ENCODE measurements at regions not wholly inside any gene's neighbourhood (a gene's known extent, or its start where the extent isn't known, plus 50 kb on each side); places are given as distances from the start of the nearest gene placed in this dataset.
A peak's percentile ranks its signal among the peaks of the same experiment; 100 is the strongest.

GRCh38 chr5:107765805-107766063 lies 95.0 kb upstream of the EFNA5 start:
- intact Hi-C loops (cut with DNase I; ENCODE audit: low total_unique reads) (no loop called here), in situ Hi-C loops (cut with MboI; ENCODE audit: low pct_ligation_motif_present in 1 of 4, low pct_unique_long_range_greater_than_20kb in 1 of 4, low sequenced_read_pairs in 3 of 4) (no loop called here)
- TF ChIP-seq POLR2A (IDR thresholded peaks at IDR 0.05) (no peak), EP300 (IDR thresholded peaks at IDR 0.05; ENCODE audit: low read depth) (no peak), POLR2AphosphoS5 (IDR thresholded peaks at IDR 0.05) (no peak), CTCF (IDR thresholded peaks at IDR 0.05) (no peak)
- DNase-seq, result no peak
- 40 to 46% methylated on average over 2 to 3 of the region's 3 CpGs for WGBS, 2 donors (ENCODE audit: low coverage in 1 of 2)
- Histone ChIP-seq H3K27ac (peak overlapping the region in 3 of 4 donors; percentile 54 to 62 (median 61)), H3K9me3 (no peaks in the 10 kb centered on the region), H3K27me3 (no peaks in the 10 kb centered on the region), H3K4me3 (no peak overlapping the region), H3K4me1 (peaks cover 0 to 24% (median 6%) of the 10 kb centered on the region in 4 donors), H3K36me3 (no peaks in the 10 kb centered on the region)

GRCh38 chr5:107764976-107765804 lies 94.5 kb upstream of the EFNA5 start:
- H3K4me1 ChIP-seq, result peaks cover 0 to 24% (median 6%) of the 10 kb centered on the region in 4 donors
- intact Hi-C loops (cut with DNase I; ENCODE audit: low total_unique reads) (no loop called here), in situ Hi-C loops (cut with MboI; ENCODE audit: low pct_ligation_motif_present in 1 of 4, low pct_unique_long_range_greater_than_20kb in 1 of 4, low sequenced_read_pairs in 3 of 4) (no loop called here)
- DNase-seq, result no peak
- H3K4me3 ChIP-seq, result no peak overlapping the region
- no peaks in the 10 kb centered on the region for H3K36me3 ChIP-seq
- H3K9me3 ChIP-seq, result no peaks in the 10 kb centered on the region
- WGBS, 2 donors (ENCODE audit: low coverage in 1 of 2), result 62 to 66% methylated on average over 9 of the region's 9 CpGs
- H3K27ac ChIP-seq, result peak overlapping the region; percentile 24 to 62 (median 58)
- TF ChIP-seq POLR2A (IDR thresholded peaks at IDR 0.05), result no peak
- TF ChIP-seq CTCF (IDR thresholded peaks at IDR 0.05), result no peak
- no peak for TF ChIP-seq EP300 (IDR thresholded peaks at IDR 0.05; ENCODE audit: low read depth)
- no peak for TF ChIP-seq POLR2AphosphoS5 (IDR thresholded peaks at IDR 0.05)
- no peaks in the 10 kb centered on the region for H3K27me3 ChIP-seq

GRCh38 chr5:107764282-107764681 lies 93.5 kb upstream of the EFNA5 start:
- no peaks in the 10 kb centered on the region for H3K27me3 ChIP-seq
- H3K9me3 ChIP-seq, result no peaks in the 10 kb centered on the region
- intact Hi-C loops (cut with DNase I; ENCODE audit: low total_unique reads) (no loop called here), in situ Hi-C loops (cut with MboI; ENCODE audit: low pct_ligation_motif_present in 1 of 4, low pct_unique_long_range_greater_than_20kb in 1 of 4, low sequenced_read_pairs in 3 of 4) (no loop called here)
- WGBS, 2 donors (ENCODE audit: low coverage in 1 of 2), result 31 to 55% methylated on average over 5 of the region's 5 CpGs
- no peak overlapping the region for H3K4me3 ChIP-seq
- H3K27ac ChIP-seq, result peak overlapping the region; percentile 24 to 62 (median 58)
- no peaks in the 10 kb centered on the region for H3K36me3 ChIP-seq
- DNase-seq, result no peak
- no peak for TF ChIP-seq POLR2A (IDR thresholded peaks at IDR 0.05)
- no peak for TF ChIP-seq EP300 (IDR thresholded peaks at IDR 0.05; ENCODE audit: low read depth)
- no peak for TF ChIP-seq POLR2AphosphoS5 (IDR thresholded peaks at IDR 0.05)
- TF ChIP-seq CTCF (IDR thresholded peaks at IDR 0.05), result no peak
- H3K4me1 ChIP-seq, result peaks cover 0 to 24% (median 6%) of the 10 kb centered on the region in 4 donors

- 91 to 92% methylated on average over 2 to 4 of the region's 4 CpGs for WGBS, 2 donors (ENCODE audit: low coverage in 1 of 2)
- Histone ChIP-seq H3K27ac (no peak overlapping the region), H3K9me3 (no peaks in the 10 kb centered on the region), H3K4me3 (no peak overlapping the region), H3K4me1 (no peaks in the 10 kb centered on the region), H3K36me3 (no peaks in the 10 kb centered on the region), H3K27me3 (no peaks in the 10 kb centered on the region)
- TF ChIP-seq POLR2A (IDR thresholded peaks at IDR 0.05) (no peak), EP300 (IDR thresholded peaks at IDR 0.05; ENCODE audit: low read depth) (no peak), POLR2AphosphoS5 (IDR thresholded peaks at IDR 0.05) (no peak), CTCF (IDR thresholded peaks at IDR 0.05) (no peak)
- intact Hi-C loops (cut with DNase I; ENCODE audit: low total_unique reads) (no loop called here), in situ Hi-C loops (cut with MboI; ENCODE audit: low pct_ligation_motif_present in 1 of 4, low pct_unique_long_range_greater_than_20kb in 1 of 4, low sequenced_read_pairs in 3 of 4) (no loop called here)
- DNase-seq, result no peak
Measured at GRCh38 chr5:107753427-107753826, 82.7 kb upstream of the EFNA5 start.
